ES-I3 (cell line): ENCODE measurements at regions not wholly inside any gene's neighbourhood (a gene's known extent, or its start where the extent isn't known, plus 50 kb on each side); places are given as distances from the start of the nearest gene placed in this dataset.
"Not testable (repeated sequence)": the region's sequence is repeated elsewhere in the genome, so short reads cannot be mapped to it uniquely, and the experiment has no call there.

ENCODE experiments used
- H3K36me3 ChIP-seq: 2 replicates; pipeline ENCODE4 v1.6.1; 2013; ENCODE audit warnings: mild to moderate bottlenecking, low read length, control low read depth, moderate library complexity; ENCODE audit not compliant: insufficient read depth
- H3K4me1 ChIP-seq: 2 replicates; pipeline ENCODE4 v1.6.1; 2013; ENCODE audit warnings: mild to moderate bottlenecking, control low read depth, low read length; ENCODE audit not compliant: insufficient read depth
- H3K9ac ChIP-seq: 2 replicates; pipeline ENCODE4 v1.6.1; 2013; ENCODE audit warnings: low read depth, mild to moderate bottlenecking, low read length, moderate library complexity
- H3K9me3 ChIP-seq: 2 replicates; pipeline ENCODE4 v1.6.1; 2013; ENCODE audit warnings: mild to moderate bottlenecking, low read length, moderate library complexity; ENCODE audit not compliant: control insufficient read depth, insufficient read depth

DNA sequence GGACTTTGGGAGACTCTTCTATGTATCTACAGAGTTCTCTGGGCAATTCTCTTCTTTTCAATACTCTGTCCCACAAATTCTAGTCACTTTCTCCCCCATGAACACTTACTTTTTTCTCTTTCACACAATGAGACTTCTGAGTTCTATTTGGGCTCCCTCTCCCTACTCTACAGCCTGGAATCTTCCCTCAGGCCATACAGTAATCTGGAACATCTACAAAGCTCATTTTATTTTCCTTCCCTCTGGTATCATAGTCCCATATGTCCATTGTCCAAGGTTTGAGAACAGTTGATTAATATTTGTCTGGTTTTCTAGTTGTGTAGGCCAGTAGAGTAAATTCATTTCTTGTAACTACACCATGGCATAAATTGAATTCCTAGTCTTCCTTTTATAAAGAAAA is 544.6 kb upstream of the RAG2 start:
- no peaks in the 10 kb centered on the region for H3K4me1 ChIP-seq
- no peaks in the 10 kb centered on the region for H3K9me3 ChIP-seq
- H3K9ac ChIP-seq = no peak overlapping the region
- H3K36me3 ChIP-seq = no peaks in the 10 kb centered on the region

DNA sequence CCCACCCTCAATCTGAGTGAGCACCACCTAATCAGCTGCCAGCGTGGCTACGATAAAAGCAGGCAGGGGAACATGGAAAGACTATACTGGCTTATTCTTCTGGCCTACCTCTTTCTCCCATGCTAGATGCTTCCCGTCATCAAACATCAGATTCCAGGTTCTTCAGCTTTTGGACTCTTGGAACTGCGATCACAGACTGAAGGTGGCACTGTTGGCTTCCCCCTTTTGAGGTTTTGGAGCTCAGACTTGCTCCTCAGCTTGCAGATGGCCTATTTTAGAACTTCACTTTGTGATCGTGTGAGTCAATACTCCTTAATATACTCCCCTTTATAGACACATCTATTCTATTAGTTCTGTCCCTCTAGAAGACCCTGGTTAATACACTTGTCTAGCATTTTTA is 543.7 kb upstream of the RAG2 start:
- H3K9me3 ChIP-seq = no peaks in the 10 kb centered on the region
- no peak overlapping the region for H3K9ac ChIP-seq

DNA sequence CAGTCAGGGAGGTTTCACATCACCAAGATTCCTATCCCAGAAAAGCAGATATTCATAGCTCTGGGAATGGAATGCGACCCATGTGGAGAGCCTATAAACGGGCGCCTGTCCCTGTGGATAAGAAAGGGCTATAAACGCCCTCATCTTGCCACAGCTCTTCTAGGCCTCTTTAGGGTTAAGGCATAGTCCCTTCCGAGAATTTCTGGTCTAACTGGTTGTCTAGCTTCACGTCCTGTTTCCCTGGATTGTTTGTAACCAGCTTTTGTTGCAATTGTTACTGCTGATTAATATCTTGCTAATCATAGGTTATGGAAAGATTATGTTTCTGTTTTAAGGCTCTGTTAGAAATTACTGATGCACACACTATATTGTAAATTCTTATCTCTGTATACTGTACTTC is 537.6 kb upstream of the RAG2 start:
- H3K4me1 ChIP-seq, H3K9ac ChIP-seq, H3K36me3 ChIP-seq, H3K9me3 ChIP-seq: not testable (repeated sequence)

More for the DNA sequence above, 543.7 kb upstream of the RAG2 start:
- Histone ChIP-seq H3K4me1 (no peaks in the 10 kb centered on the region), H3K36me3 (no peaks in the 10 kb centered on the region)

DNA sequence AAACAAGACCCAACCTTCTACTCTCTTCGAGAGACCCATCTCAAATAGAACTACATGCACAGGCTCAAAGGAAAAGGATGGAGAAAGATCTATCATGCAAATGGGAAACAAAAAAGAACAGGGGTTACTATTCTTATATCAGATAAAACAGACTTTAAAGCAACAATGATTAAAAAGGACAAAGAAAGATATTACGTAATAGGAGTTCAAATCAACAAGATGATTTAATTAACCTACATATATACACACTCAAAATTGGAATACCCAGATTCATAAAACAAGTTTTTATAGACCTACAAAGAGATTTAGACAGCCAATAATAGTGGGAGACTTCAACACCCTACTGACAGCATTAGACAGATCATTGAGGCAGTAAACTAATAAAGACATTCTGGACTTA is 536.6 kb upstream of the RAG2 start:
- no peaks in the 10 kb centered on the region for H3K9me3 ChIP-seq
- no peak overlapping the region for H3K9ac ChIP-seq
- H3K36me3 ChIP-seq = no peaks in the 10 kb centered on the region
- no peaks in the 10 kb centered on the region for H3K4me1 ChIP-seq

DNA sequence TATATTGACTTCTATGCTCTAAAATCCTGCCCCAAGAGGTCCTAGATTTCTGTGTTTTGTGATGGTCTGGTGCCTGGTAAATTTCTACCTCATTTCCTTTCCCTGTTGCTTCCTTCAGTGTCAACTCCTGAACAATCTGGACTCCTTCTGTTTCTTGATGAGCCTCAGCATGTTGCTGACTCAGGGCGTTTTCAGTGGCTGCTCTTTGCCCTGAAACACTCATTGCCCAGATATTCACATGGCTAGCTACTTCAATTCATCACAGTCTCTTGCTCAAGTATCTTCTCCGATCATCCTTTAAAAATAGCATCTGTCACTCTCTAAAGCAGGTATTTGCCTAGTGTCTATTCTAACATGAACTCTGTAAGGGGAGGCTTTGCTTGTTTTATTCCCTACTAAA is 526.3 kb upstream of the RAG2 start:
- no peaks in the 10 kb centered on the region for H3K9me3 ChIP-seq
- H3K9ac ChIP-seq = no peak overlapping the region
- H3K4me1 ChIP-seq = no peaks in the 10 kb centered on the region
- H3K36me3 ChIP-seq = no peaks in the 10 kb centered on the region

DNA sequence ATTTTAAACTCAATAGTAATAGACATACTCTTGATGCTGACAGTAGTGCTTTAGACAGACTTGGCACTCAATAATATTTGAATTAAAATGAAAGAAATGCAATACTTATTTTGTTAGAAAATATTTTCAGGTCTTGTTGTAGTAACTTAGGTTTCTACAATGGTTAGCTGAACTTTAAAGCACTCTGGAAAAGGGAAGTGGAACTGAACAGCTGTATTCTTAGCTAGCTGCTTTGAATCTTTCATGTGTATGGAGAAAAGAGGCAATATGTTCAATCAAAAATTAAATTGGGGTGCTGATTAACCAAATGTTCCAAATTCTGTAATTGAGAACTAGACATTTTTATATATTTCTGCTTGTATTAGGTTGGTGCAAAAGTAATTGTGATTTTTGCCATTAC is 517.9 kb upstream of the RAG2 start:
- H3K9ac ChIP-seq = no peak overlapping the region
- no peaks in the 10 kb centered on the region for H3K36me3 ChIP-seq
- no peaks in the 10 kb centered on the region for H3K4me1 ChIP-seq
- H3K9me3 ChIP-seq = no peaks in the 10 kb centered on the region

DNA sequence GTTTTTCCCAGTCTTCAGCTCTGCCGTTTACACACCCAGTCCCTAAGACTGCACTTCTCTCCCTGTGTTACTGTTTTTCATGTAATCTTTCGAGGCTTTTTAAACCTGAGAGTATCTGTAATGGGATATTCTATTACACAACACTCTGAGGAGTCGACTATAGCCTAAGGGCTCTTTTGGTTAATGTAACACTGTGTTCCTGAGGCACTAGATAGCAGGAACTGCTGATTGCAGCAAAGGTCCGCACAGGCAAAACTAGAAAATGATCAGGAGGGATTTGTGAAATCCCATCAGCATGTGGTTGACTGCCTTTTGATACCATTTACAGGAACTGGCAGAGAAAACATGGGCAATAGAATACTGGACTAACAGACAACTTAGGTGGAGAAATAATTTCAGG is 512.3 kb upstream of the RAG2 start:
- Histone ChIP-seq H3K4me1 (no peaks in the 10 kb centered on the region), H3K36me3 (no peaks in the 10 kb centered on the region), H3K9me3 (no peaks in the 10 kb centered on the region), H3K9ac (no peak overlapping the region)

DNA sequence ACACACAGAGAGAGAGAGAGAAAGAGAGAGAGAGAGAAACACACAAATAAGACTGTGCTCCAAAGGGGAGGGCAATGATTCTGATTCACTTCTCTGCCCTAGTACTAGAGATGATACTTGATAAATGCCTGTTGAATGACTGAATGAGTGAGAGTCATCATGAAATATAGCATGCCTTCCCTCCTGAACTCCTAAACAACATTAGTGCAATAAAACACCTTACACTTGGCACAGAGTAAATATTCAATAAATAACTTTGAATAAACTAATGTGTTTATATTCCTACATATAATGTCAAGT is 511.2 kb upstream of the RAG2 start:
- H3K9me3 ChIP-seq = no peaks in the 10 kb centered on the region
- H3K9ac ChIP-seq = no peak overlapping the region
- no peaks in the 10 kb centered on the region for H3K4me1 ChIP-seq
- H3K36me3 ChIP-seq = no peaks in the 10 kb centered on the region

DNA sequence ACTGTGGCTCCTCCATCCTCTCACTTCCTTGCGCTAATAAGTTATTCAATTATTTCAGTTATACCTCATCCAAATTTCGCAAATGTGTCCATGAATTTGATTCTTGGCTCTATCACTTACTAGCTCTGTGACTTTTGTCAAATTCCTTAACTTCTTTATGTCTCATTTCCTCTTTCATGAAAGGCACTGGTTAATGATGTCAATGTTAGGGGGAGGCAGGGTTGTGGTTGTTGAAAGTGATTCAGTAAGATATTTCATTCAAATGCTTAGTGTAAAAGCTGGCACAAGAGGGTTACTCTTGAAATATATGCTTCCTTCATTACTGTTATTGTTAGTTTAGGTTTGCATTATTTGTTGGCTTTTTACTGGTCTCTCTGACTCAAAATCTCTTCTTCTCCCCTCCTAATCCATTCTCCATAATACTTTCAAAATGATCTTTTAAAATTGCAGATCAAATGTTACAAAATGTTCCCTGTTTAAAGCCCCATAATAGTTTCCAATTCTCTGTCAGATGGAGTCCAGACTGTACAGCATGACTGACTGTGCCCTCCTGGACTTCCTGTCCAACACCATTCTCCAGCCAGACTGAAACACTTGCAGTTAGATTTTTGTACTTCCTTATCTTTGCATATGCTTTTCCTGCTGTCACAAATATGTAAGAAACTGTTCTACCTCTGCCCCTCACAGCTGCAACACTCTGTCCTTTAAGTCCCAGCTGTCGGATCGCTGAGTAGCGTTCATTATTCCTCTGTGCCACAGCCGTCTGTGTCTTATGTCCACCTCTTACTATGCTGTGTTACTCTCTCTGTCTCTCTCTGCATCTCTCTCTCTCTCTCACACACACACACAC is 510.6 kb upstream of the RAG2 start:
- no peak overlapping the region for H3K9ac ChIP-seq
- H3K4me1 ChIP-seq = no peaks in the 10 kb centered on the region
- H3K36me3 ChIP-seq = no peaks in the 10 kb centered on the region
- H3K9me3 ChIP-seq = no peaks in the 10 kb centered on the region

DNA sequence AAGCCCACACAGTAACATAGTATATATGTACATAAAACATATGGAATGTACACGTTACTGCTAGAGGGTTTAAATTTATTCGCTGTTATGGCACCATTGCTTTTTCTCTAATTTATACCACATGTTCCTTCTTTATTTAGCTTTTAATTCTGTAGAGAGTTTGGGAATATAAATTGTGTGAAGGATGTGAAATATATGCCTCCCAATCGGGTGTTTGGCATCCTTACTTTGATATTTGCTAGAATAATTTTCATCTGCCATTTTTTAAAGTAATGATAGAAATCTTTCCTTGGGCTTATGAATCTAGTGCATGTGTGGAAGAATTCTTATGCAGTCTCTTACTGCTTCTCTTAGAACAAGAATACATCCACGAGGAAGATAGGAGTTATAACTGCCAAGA is 509.8 kb upstream of the RAG2 start:
- no peaks in the 10 kb centered on the region for H3K4me1 ChIP-seq
- no peaks in the 10 kb centered on the region for H3K9me3 ChIP-seq
- H3K9ac ChIP-seq = no peak overlapping the region
- H3K36me3 ChIP-seq = no peaks in the 10 kb centered on the region

DNA sequence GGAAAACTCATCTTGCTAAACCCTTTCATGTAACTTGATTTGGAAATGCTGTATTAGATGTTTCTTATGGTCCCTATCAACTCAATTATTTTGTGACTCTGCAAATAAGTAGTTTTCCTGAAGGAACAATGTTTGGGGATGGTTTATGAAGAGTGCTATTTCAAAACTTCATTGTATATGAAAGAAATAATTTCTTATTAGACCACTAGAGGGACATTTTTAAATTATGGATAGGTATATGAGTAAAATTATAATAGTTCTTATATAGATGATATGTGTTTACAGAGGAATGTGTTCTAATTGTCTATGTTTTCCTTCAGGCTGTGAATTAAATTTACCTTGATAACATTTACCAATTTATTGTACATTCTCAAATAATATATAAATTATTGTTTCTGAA is 509.4 kb upstream of the RAG2 start:
- H3K9ac ChIP-seq = no peak overlapping the region
- no peaks in the 10 kb centered on the region for H3K36me3 ChIP-seq
- no peaks in the 10 kb centered on the region for H3K9me3 ChIP-seq
- no peaks in the 10 kb centered on the region for H3K4me1 ChIP-seq

DNA sequence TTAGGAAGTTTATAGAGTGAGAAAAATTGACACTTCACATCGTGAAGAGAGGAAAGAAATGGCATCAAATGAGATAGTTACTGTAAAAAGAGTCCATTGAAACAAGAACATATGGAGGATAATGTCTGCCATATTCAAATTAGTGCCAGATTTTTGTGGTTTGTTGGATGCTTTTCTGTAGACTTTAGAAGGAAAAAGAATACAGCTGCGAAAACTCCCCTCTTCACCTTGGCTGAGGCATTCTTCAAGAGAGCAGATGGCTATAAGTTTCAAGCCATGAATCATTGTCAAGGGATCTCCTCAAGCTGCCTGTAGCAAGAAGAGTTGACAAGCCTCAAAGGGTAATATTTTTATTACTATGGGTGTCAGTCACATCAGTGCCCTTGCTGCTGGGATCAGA is 507.4 kb upstream of the RAG2 start:
- Histone ChIP-seq H3K9me3 (no peaks in the 10 kb centered on the region; the same call in 1 of the 2 replicates), H3K4me1 (no peaks in the 10 kb centered on the region), H3K36me3 (no peaks in the 10 kb centered on the region), H3K9ac (no peak overlapping the region)

DNA sequence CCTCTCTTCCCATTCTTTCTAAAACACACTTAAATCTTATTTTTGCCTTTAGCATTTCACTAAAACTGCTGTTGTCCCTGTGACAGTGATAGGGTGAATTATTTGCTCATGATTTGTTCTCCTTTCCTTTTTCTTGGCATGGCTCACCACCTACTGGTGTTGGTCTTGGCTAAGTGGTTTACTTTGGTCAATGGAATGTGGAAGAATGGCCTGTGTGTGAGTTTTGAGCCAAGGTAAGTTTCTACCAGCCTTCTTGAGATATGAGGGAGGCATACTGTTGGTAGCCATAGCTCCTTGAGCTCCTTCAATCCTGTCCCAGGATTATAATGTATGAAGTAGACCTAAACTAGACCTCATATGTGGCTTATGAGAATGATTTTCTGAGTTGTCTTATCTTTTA is 506.3 kb upstream of the RAG2 start:
- H3K36me3 ChIP-seq = no peaks in the 10 kb centered on the region
- H3K9me3 ChIP-seq = no peaks in the 10 kb centered on the region; the same call in 1 of the 2 replicates
- H3K4me1 ChIP-seq = no peaks in the 10 kb centered on the region
- no peak overlapping the region for H3K9ac ChIP-seq

DNA sequence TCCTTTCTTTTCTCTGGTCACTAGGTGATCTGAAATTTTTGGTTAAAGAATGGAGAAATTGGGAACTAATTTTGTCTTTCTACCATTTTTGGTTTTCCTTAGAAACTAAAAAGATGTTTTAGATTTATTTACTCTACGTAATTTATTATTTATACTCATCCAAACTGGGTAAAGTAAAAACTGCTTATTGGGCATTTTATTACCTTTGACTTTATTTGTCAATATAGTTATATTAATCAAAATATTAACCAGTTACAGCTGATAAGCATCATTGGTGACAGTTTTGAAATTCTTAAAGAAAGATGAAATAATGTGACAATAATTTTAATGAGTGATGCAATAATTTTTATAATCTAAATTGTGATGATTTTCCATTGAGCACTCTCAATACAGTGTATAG is 502.0 kb upstream of the RAG2 start:
- H3K4me1 ChIP-seq = no peaks in the 10 kb centered on the region
- H3K9ac ChIP-seq = no peak overlapping the region

DNA sequence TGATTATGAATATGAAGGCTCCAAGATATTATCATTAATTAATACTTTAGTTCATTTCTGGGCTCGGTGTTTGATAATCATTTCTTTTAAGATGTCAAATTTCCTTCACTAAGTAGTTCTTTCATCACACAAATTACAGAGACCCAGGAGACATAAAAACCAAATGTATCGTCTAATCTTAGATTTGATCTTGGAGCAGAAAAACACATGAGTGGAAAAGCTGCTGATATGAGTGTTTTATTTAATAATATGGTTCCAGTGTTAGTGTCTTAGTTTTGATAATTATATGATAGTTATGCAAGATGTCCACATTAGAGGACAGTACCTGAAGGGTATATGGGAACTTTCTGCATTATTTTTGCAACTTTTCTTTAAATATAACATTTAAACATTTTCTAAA is 494.5 kb upstream of the RAG2 start:
- Histone ChIP-seq H3K9me3 (no peaks in the 10 kb centered on the region), H3K36me3 (no peaks in the 10 kb centered on the region), H3K4me1 (no peaks in the 10 kb centered on the region), H3K9ac (no peak overlapping the region)

More for the DNA sequence above, 502.0 kb upstream of the RAG2 start:
- Histone ChIP-seq H3K9me3 (no peaks in the 10 kb centered on the region; the same call in 1 of the 2 replicates), H3K36me3 (no peaks in the 10 kb centered on the region)

DNA sequence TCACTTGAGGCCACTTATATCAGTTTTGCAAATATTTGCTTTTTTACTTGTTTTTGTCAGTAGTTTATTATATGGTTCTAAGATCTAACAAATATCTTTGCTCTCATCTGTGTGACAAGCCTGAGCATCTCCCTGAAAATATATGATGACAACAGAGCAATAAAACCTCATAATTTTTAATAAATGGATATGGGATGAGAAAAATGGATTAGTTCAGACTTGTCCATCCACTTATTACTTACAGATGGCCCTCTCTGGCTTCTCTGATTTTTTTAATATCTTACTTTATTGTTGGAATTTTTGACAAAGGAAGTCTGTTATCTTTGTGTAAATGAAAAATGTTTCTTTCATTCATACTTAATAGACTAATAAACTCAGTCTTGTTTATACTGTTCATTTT is 491.4 kb upstream of the RAG2 start:
- no peak overlapping the region for H3K9ac ChIP-seq
- H3K36me3 ChIP-seq = no peaks in the 10 kb centered on the region
- no peaks in the 10 kb centered on the region for H3K9me3 ChIP-seq
- no peaks in the 10 kb centered on the region for H3K4me1 ChIP-seq
